H1 (cell line): ENCODE measurements at regions not wholly inside any gene's neighbourhood (a gene's known extent, or its start where the extent isn't known, plus 50 kb on each side); places are given as distances from the start of the nearest gene placed in this dataset.

Experiments
- CTCF ChIA-PET: fragments of 300-600 bp; sonication (Branson Sonifier 250); formaldehyde crosslinking; loops from one replicate; lab custom pipeline; 2021; ENCODE audit not compliant: partially characterized antibody; lab: Charles Lee
- POLR2A ChIA-PET: fragments of 300-600 bp; sonication (Branson Sonifier 250); formaldehyde crosslinking; loops from one replicate; lab custom pipeline; 2021; ENCODE audit warnings: inconsistent platforms; ENCODE audit not compliant: partially characterized antibody; lab: Charles Lee
- DNase-seq, 2 experiments: peaks; one replicate each; pipeline versions ENCODE4 v3.0.0 to v3.0.0-alpha.2; 2010 to 2022; ENCODE audit warnings: low spot score in 2 of 2, low read depth in 1 of 2, mixed read lengths in 1 of 2
- FAIRE-seq: peaks from 2 replicates; lab custom pipeline; 2011; peaks lifted over from hg19 to GRCh38; lab: Jason Lieb, UNC
- H2AFZ ChIP-seq: 2 replicates; pipeline ENCODE4 v1.8.1; 2012; ENCODE audit warnings: low read length, inconsistent platforms
- H2AK5ac ChIP-seq: 2 replicates; pipeline ENCODE4 v1.6.1; 2013; ENCODE audit warnings: low read depth, low read length
- H2BK120ac ChIP-seq: replicated peaks from 2 replicates; pipeline ENCODE3; 2013; ENCODE audit warnings: low read depth, low read length, inconsistent platforms
- H2BK12ac ChIP-seq: 2 replicates; pipeline ENCODE4 v1.6.1; 2013; ENCODE audit warnings: low read depth, low read length
- H2BK15ac ChIP-seq: 2 replicates; pipeline ENCODE4 v1.6.1; 2013; ENCODE audit warnings: low read length
- H2BK20ac ChIP-seq: 2 replicates; pipeline ENCODE4 v1.6.1; 2013; ENCODE audit warnings: low read length
- H2BK5ac ChIP-seq: 2 replicates; pipeline ENCODE4 v1.6.1; 2013; ENCODE audit warnings: low read depth, low read length
- H3K14ac ChIP-seq: 2 replicates; pipeline ENCODE4 v1.6.1; 2013; ENCODE audit warnings: inconsistent platforms; ENCODE audit not compliant: insufficient read length
- H3K18ac ChIP-seq: 2 replicates; pipeline ENCODE4 v1.6.1; 2013; ENCODE audit warnings: low read length; ENCODE audit errors: extremely low read depth
- H3K23ac ChIP-seq: 2 replicates; pipeline ENCODE4 v1.6.1; 2013; ENCODE audit warnings: inconsistent platforms; ENCODE audit not compliant: insufficient read length
- H3K23me2 ChIP-seq: 2 replicates; pipeline ENCODE4 v1.6.1; 2013; ENCODE audit warnings: low read depth, low read length
- H3K27ac ChIP-seq: 2 replicates; pipeline ENCODE4 v1.6.1; 2011; ENCODE audit warnings: low read depth, low read length, inconsistent platforms
- H3K27me3 ChIP-seq, 4 experiments: replicated peaks in 1 of 4; 1 replicate in 1 of 4; 2 replicates in 3 of 4; pipeline versions ENCODE4 v1.6.1 to v1.8.1; 2011 to 2013; ENCODE audit warnings: low read length in 3 of 4, mild to moderate bottlenecking in 3 of 4, inconsistent platforms in 2 of 4, mixed read lengths in 2 of 4, moderate library complexity in 1 of 4; ENCODE audit not compliant: control insufficient read depth in 3 of 4, insufficient read depth in 3 of 4; ENCODE audit errors: extremely low read depth in 1 of 4
- H3K36me3 ChIP-seq, 4 experiments: 2 replicates each; pipeline versions ENCODE4 v1.6.1 to v1.8.1; 2011 to 2013; ENCODE audit warnings: mild to moderate bottlenecking in 4 of 4, low read length in 3 of 4, moderate library complexity in 2 of 4, control low read depth in 1 of 4, inconsistent platforms in 1 of 4; ENCODE audit not compliant: insufficient read depth in 4 of 4, control insufficient read depth in 2 of 4
- H3K4ac ChIP-seq: replicated peaks from 2 replicates; pipeline ENCODE3; 2013; ENCODE audit warnings: low read length, low read depth, mixed read lengths, inconsistent platforms; ENCODE audit not compliant: insufficient read length
- H3K4me1 ChIP-seq, 4 experiments: replicated peaks in 1 of 4; 1 replicate in 1 of 4; 2 replicates in 3 of 4; pipeline versions ENCODE4 v1.6.1 to v1.8.1; 2011 to 2013; ENCODE audit warnings: low read length in 3 of 4, inconsistent platforms in 2 of 4, mixed read lengths in 1 of 4; ENCODE audit not compliant: insufficient read depth in 4 of 4, control insufficient read depth in 3 of 4
- H3K4me2 ChIP-seq, 2 experiments: 2 replicates each; pipeline versions ENCODE4 v1.6.1 to v1.8.1; 2011 to 2013; ENCODE audit warnings: low read depth in 2 of 2, low read length in 2 of 2, control low read depth in 1 of 2, inconsistent platforms in 1 of 2, mild to moderate bottlenecking in 1 of 2; ENCODE audit not compliant: insufficient read depth in 1 of 2
- H3K4me3 ChIP-seq, 4 experiments: fragments of 200-600, 300-600 bp in 1 of 4; sonication (generic), shearing (Covaris generic), sonication (Bioruptor Twin) in 1 of 4; 2 replicates each; pipeline versions ENCODE4 v1.5.1 to v1.8.1; 2011 to 2016; ENCODE audit warnings: low read length in 4 of 4, low read depth in 3 of 4, control low read depth in 2 of 4, inconsistent platforms in 2 of 4, mild to moderate bottlenecking in 2 of 4, mixed read lengths in 1 of 4, moderate library complexity in 1 of 4; ENCODE audit not compliant: insufficient read depth in 2 of 4; ENCODE audit errors: extremely low read depth in 1 of 4
- H3K56ac ChIP-seq: replicated peaks from 2 replicates; pipeline ENCODE3; 2013; ENCODE audit warnings: low read depth, mild to moderate bottlenecking, mixed read lengths, low read length, inconsistent platforms; ENCODE audit not compliant: insufficient read length
- H3K79me1 ChIP-seq: 2 replicates; pipeline ENCODE4 v1.6.1; 2013; ENCODE audit warnings: low read depth, low read length, control low read depth
- H3K79me2 ChIP-seq, 2 experiments: 2 replicates each; pipeline versions ENCODE4 v1.6.1 to v1.8.1; 2012 to 2013; ENCODE audit warnings: low read length in 2 of 2, mild to moderate bottlenecking in 2 of 2, inconsistent platforms in 1 of 2; ENCODE audit not compliant: insufficient read depth in 2 of 2, control insufficient read depth in 1 of 2
- H3K9ac ChIP-seq, 4 experiments: replicated peaks in 1 of 4; 1 replicate in 1 of 4; 2 replicates in 3 of 4; pipeline versions ENCODE4 v1.6.1 to v1.8.1; 2011 to 2013; ENCODE audit warnings: low read depth in 3 of 4, low read length in 3 of 4, control low read depth in 2 of 4, mild to moderate bottlenecking in 2 of 4, moderate library complexity in 2 of 4, inconsistent platforms in 1 of 4; ENCODE audit errors: extremely low read depth in 1 of 4
- H3K9me3 ChIP-seq, 2 experiments: 2 replicates each; pipeline versions ENCODE4 v1.6.1 to v1.8.1; 2012 to 2013; ENCODE audit warnings: mild to moderate bottlenecking in 2 of 2, moderate library complexity in 2 of 2, control low read depth in 1 of 2, inconsistent platforms in 1 of 2, low read depth in 1 of 2, low read length in 1 of 2, mixed read lengths in 1 of 2; ENCODE audit not compliant: insufficient read depth in 2 of 2
- H4K20me1 ChIP-seq, 2 experiments: replicated peaks in 1 of 2; 2 replicates each; pipeline versions ENCODE3 to v1.8.1; 2011 to 2013; ENCODE audit warnings: inconsistent platforms in 2 of 2, low read length in 2 of 2, mild to moderate bottlenecking in 1 of 2; ENCODE audit not compliant: insufficient read depth in 2 of 2, control insufficient read depth in 1 of 2
- H4K5ac ChIP-seq: 2 replicates; pipeline ENCODE4 v1.6.1; 2013; ENCODE audit warnings: low read length, low read depth, mixed read lengths, inconsistent platforms; ENCODE audit not compliant: insufficient read length
- H4K8ac ChIP-seq: 2 replicates; pipeline ENCODE4 v1.8.0; 2013; ENCODE audit warnings: mild to moderate bottlenecking, moderate library complexity, low read length, inconsistent platforms; ENCODE audit not compliant: insufficient read depth; ENCODE audit errors: extremely low read depth
- H4K91ac ChIP-seq: replicated peaks from 2 replicates; pipeline ENCODE3; 2013; ENCODE audit warnings: low read length, mixed read lengths, inconsistent platforms; ENCODE audit not compliant: insufficient read length
- ATF3 ChIP-seq: IDR thresholded peaks from 2 replicates; pipeline ENCODE4 v1.6.1; 2011; ENCODE audit warnings: low read depth, mild to moderate bottlenecking, low read length; ENCODE audit not compliant: insufficient read depth
- CTCF ChIP-seq, 3 experiments: IDR thresholded peaks; 1 replicate in 2 of 3; 2 replicates in 1 of 3; pipeline versions ENCODE4 v1.5.1 to v1.6.1; 2011; ENCODE audit warnings: low read length in 3 of 3, mild to moderate bottlenecking in 3 of 3, inconsistent platforms in 2 of 3, low read depth in 1 of 3, moderate library complexity in 1 of 3; ENCODE audit not compliant: insufficient read depth in 1 of 3; ENCODE audit errors: control extremely low read depth in 1 of 3
- E2F6 ChIP-seq: IDR thresholded peaks from 2 replicates; pipeline ENCODE4 v1.6.1; 2012; ENCODE audit warnings: inconsistent platforms
- GTF2F1 ChIP-seq: IDR thresholded peaks from 2 replicates; pipeline ENCODE4 v1.6.1; 2012; ENCODE audit warnings: low read depth, low read length, improper control_type of control experiment, borderline replicate concordance
- KDM1A ChIP-seq: fragments of 200-600, 300-600 bp; sonication (generic); IDR thresholded peaks from 2 replicates; pipeline ENCODE4 v1.7.1; 2016; ENCODE audit warnings: mild to moderate bottlenecking, low read length, borderline replicate concordance
- PHF8 ChIP-seq: fragments of 200-600 bp; sonication (generic); conservative IDR thresholded peaks from 2 replicates; pipeline ENCODE4 v1.7.1; 2012; ENCODE audit warnings: low read depth, mild to moderate bottlenecking, inconsistent platforms, low read length, moderate library complexity
- POLR2A ChIP-seq, 2 experiments: IDR thresholded peaks; 1 replicate in 1 of 2; 2 replicates in 1 of 2; pipeline ENCODE4 v1.6.1; 2011; ENCODE audit warnings: low read depth in 2 of 2, low read length in 2 of 2, mild to moderate bottlenecking in 2 of 2; ENCODE audit errors: control extremely low read depth in 1 of 2
- SAP30 ChIP-seq: fragments of 300-600 bp; sonication (generic); IDR thresholded peaks from 2 replicates; pipeline ENCODE4 v1.7.1; 2012; ENCODE audit warnings: low read length, moderate library complexity, mild to moderate bottlenecking, inconsistent platforms; ENCODE audit not compliant: insufficient read depth, insufficient replicate concordance
- SP1 ChIP-seq: IDR thresholded peaks from 2 replicates; pipeline ENCODE4 v1.6.1; 2011; ENCODE audit warnings: low read depth, low read length
- TCF12 ChIP-seq: IDR thresholded peaks from 2 replicates; pipeline ENCODE4 v1.6.1; 2011; ENCODE audit warnings: low read depth, mild to moderate bottlenecking, low read length
- TEAD4 ChIP-seq: IDR thresholded peaks from 2 replicates; pipeline ENCODE4 v1.6.1; 2012; ENCODE audit warnings: low read depth, low read length, inconsistent platforms, mixed read lengths
- WGBS, 2 experiments: shearing (Covaris generic) in 1 of 2; methylation state at CpG; one replicate each; pipeline versions ENCODE4 v1.1.6 to v1.1.7; 2013 to 2015; ENCODE audit warnings: low lambda C conversion rate in 2 of 2, mixed read lengths in 2 of 2, inconsistent platforms in 1 of 2, low coverage in 1 of 2, missing lambda C conversion rate in 1 of 2; ENCODE audit not compliant: insufficient replicate concordance in 2 of 2, insufficient coverage in 1 of 2, insufficient read length in 1 of 2; ENCODE audit errors: extremely low coverage in 1 of 2, missing lambda C conversion rate in 1 of 2; 5-methylcytosine and 5-hydroxymethylcytosine counted together

GRCh38 chrX:45524296-45524695 lies 323.6 kb upstream of the DIPK2B start:
- H3K4ac ChIP-seq: no peak overlapping the region
- H4K20me1 ChIP-seq: no peaks in the 10 kb centered on the region
- no peak overlapping the region for H2BK20ac ChIP-seq
- H3K9ac ChIP-seq: no peak overlapping the region
- H2BK120ac ChIP-seq: no peak overlapping the region
- no peak overlapping the region for H4K91ac ChIP-seq
- DNase-seq (no peak), FAIRE-seq (no peak)
- H2BK5ac ChIP-seq: no peak overlapping the region
- H3K79me2 ChIP-seq: no peaks in the 10 kb centered on the region
- H3K18ac ChIP-seq: no peak overlapping the region
- H3K79me1 ChIP-seq: no peaks in the 10 kb centered on the region
- no peaks in the 10 kb centered on the region for H3K9me3 ChIP-seq
- H4K5ac ChIP-seq: no peak overlapping the region
- no peaks in the 10 kb centered on the region for H3K23me2 ChIP-seq
- no peak overlapping the region for H3K56ac ChIP-seq
- WGBS, 2 experiments: 75% methylated on average over 1 of the region's 1 CpG; no CpG with 5 or more reads in 1 of the 2 experiments
- ChIA-PET POLR2A (no interaction called here), CTCF (interaction anchor here (1.2 kb wide), 1 partner anchor 11 kb away, joined by 3 read pairs; no protein-coding TSS in a partner anchor)
- no peak overlapping the region for H2AFZ ChIP-seq
- H2AK5ac ChIP-seq: no peak overlapping the region
- H3K4me1 ChIP-seq: no peaks in the 10 kb centered on the region
- no peak overlapping the region for H3K4me2 ChIP-seq
- H2BK12ac ChIP-seq: no peak overlapping the region
- H3K14ac ChIP-seq: no peak overlapping the region
- no peak overlapping the region for H2BK15ac ChIP-seq
- no peaks in the 10 kb centered on the region for H3K27me3 ChIP-seq
- no peak overlapping the region for H3K27ac ChIP-seq
- H3K36me3 ChIP-seq: no peaks in the 10 kb centered on the region
- H4K8ac ChIP-seq: no peak overlapping the region
- no peak overlapping the region for H3K4me3 ChIP-seq
- H3K23ac ChIP-seq: no peak overlapping the region
- TF ChIP-seq SP1 (no peak), KDM1A (no peak), SAP30 (no peak), E2F6 (no peak), POLR2A (IDR thresholded peaks at IDR 0.05; ENCODE audit: control extremely low read depth in 1 of 2, low read depth in 2 of 2, low read length in 2 of 2) (no peak), ATF3 (no peak), TEAD4 (no peak), CTCF (IDR thresholded peaks at IDR 0.05; ENCODE audit: control extremely low read depth in 1 of 3, insufficient read depth in 1 of 3, low read depth in 1 of 3, low read length in 3 of 3) (no peak), TCF12 (no peak), PHF8 (no peak), GTF2F1 (no peak)
